B cell (primary cell): ENCODE measurements at regions not wholly inside any gene's neighbourhood (a gene's known extent, or its start where the extent isn't known, plus 50 kb on each side); places are given as distances from the start of the nearest gene placed in this dataset.

Experiments used
- ATAC-seq: fragments of 200-7000 bp; cut with Tn5 transposase; one replicate; pipeline ENCODE4 v1.10.0; 2021; ENCODE audit warnings: low read depth, mild to moderate bottlenecking, moderate number of reproducible peaks, moderate library complexity
- CTCF ChIA-PET: fragments of 350-600 bp; sonication (Branson Sonifier 250); formaldehyde crosslinking; loops from one replicate; lab custom pipeline; 2021; ENCODE audit warnings: antibody characterized with exemption, inconsistent platforms; lab: Charles Lee
- POLR2A ChIA-PET: fragments of 350-600 bp; sonication (Branson Sonifier 250); formaldehyde crosslinking; loops from one replicate; lab custom pipeline; 2021; ENCODE audit warnings: antibody characterized with exemption; lab: Charles Lee
- DNase-seq: peaks from one replicate; pipeline ENCODE4 v3.0.0; 2013
- H2AFZ ChIP-seq: 2 replicates; pipeline ENCODE4 v1.6.1; 2012; ENCODE audit warnings: mild to moderate bottlenecking, low read depth, low read length; ENCODE audit not compliant: insufficient read depth, poor library complexity, severe bottlenecking
- H3K27ac ChIP-seq, 2 donors: 1 replicate in 1 of 2; 2 replicates in 1 of 2; pipeline ENCODE4 v1.5.1; 2012 to 2013; ENCODE audit warnings: low read length in 2 of 2, mild to moderate bottlenecking in 2 of 2, moderate library complexity in 1 of 2
- H3K27me3 ChIP-seq, 4 experiments: fragments of 200-600 bp in 1 of 4; sonication (generic) in 1 of 4; replicated peaks in 1 of 4; 1 replicate in 2 of 4; 2 replicates in 2 of 4; pipeline versions ENCODE4 v1.6.1 to v1.7.0; 2013 to 2016; ENCODE audit warnings: low read length in 3 of 4, mild to moderate bottlenecking in 2 of 4, mixed read lengths in 1 of 4, moderate library complexity in 1 of 4; ENCODE audit not compliant: insufficient read depth in 4 of 4, control insufficient read depth in 3 of 4; ENCODE audit errors: control extremely low read depth in 1 of 4
- H3K36me3 ChIP-seq, 2 experiments: replicated peaks in 1 of 2; 1 replicate in 1 of 2; 2 replicates in 1 of 2; pipeline versions ENCODE4 v1.6.1 to v1.7.1; 2013; ENCODE audit warnings: low read length in 1 of 2; ENCODE audit not compliant: insufficient read depth in 2 of 2, control insufficient read depth in 1 of 2; ENCODE audit errors: control extremely low read depth in 1 of 2, extremely low read depth in 1 of 2
- H3K4me1 ChIP-seq, 2 donors: fragments of 200-600 bp in 1 of 2; sonication (generic) in 1 of 2; 1 replicate in 1 of 2; 2 replicates in 1 of 2; pipeline versions ENCODE4 v1.5.1 to v1.6.1; 2013 to 2017; ENCODE audit warnings: low read length in 2 of 2; ENCODE audit not compliant: control insufficient read depth in 2 of 2, insufficient read depth in 2 of 2
- H3K4me2 ChIP-seq: replicated peaks from 2 replicates; pipeline ENCODE3; 2012; ENCODE audit warnings: mild to moderate bottlenecking, low read depth, low read length; ENCODE audit not compliant: poor library complexity, severe bottlenecking
- H3K4me3 ChIP-seq, 5 experiments: fragments of 200-600 bp in 1 of 5; sonication (generic) in 1 of 5; 1 replicate in 3 of 5; 2 replicates in 2 of 5; pipeline versions ENCODE4 v1.5.1 to v1.7.0; 2011 to 2016; ENCODE audit warnings: low read length in 4 of 5, mild to moderate bottlenecking in 4 of 5, low read depth in 2 of 5, control low read depth in 1 of 5, moderate library complexity in 1 of 5; ENCODE audit not compliant: insufficient read depth in 1 of 5; ENCODE audit errors: control extremely low read depth in 1 of 5, extremely low read depth in 1 of 5
- H3K79me2 ChIP-seq: fragments of 200-600 bp; sonication (generic); one replicate; pipeline ENCODE4 v1.6.0; 2016; ENCODE audit warnings: low read length; ENCODE audit not compliant: control insufficient read depth, insufficient read depth
- H3K9ac ChIP-seq: fragments of 200-600 bp; sonication (generic); 2 replicates; pipeline ENCODE4 v1.6.1; 2017; ENCODE audit warnings: mild to moderate bottlenecking, low read length, moderate library complexity
- H3K9me3 ChIP-seq, 3 donors: one replicate each; pipeline versions ENCODE4 v1.6.1 to v1.7.1; 2013; ENCODE audit warnings: low read length in 2 of 3; ENCODE audit not compliant: control insufficient read depth in 2 of 3, insufficient read depth in 1 of 3; ENCODE audit errors: control extremely low read depth in 1 of 3
- H4K20me1 ChIP-seq: 2 replicates; pipeline ENCODE4 v1.6.0; 2012; ENCODE audit warnings: mild to moderate bottlenecking, low read length; ENCODE audit not compliant: insufficient read depth, control insufficient read depth, poor library complexity, severe bottlenecking
- H3K27ac Mint-ChIP-seq: one replicate; pipeline ENCODE4 v1.8.0; 2021; ENCODE audit warnings: mixed read lengths
- H3K27me3 Mint-ChIP-seq: one replicate; pipeline ENCODE4 v1.8.0; 2021; ENCODE audit warnings: mixed read lengths
- H3K4me1 Mint-ChIP-seq: one replicate; pipeline ENCODE4 v1.8.0; 2021; ENCODE audit warnings: mixed read lengths
- H3K4me3 Mint-ChIP-seq: one replicate; pipeline ENCODE4 v1.8.0; 2021; ENCODE audit warnings: mixed read lengths
- H3K9me3 Mint-ChIP-seq: one replicate; pipeline ENCODE4 v1.8.0; 2022; ENCODE audit warnings: mixed read lengths; ENCODE audit not compliant: insufficient read depth
- CTCF ChIP-seq: fragments of 200-600 bp; IDR thresholded peaks from one replicate; pipeline ENCODE4 v1.8.0; 2022; ENCODE audit warnings: antibody characterized with exemption, mild to moderate bottlenecking
- EZH2 ChIP-seq: IDR thresholded peaks from 2 replicates; pipeline ENCODE4 v1.6.1; 2012; ENCODE audit warnings: borderline replicate concordance, low read depth, mild to moderate bottlenecking, moderate library complexity, low read length; ENCODE audit not compliant: insufficient read depth, poor library complexity, severe bottlenecking
- WGBS: methylation state at CpG from one replicate; pipeline ENCODE4 v1.1.5; 2013; ENCODE audit warnings: missing lambda C conversion rate; ENCODE audit not compliant: insufficient coverage; 5-methylcytosine and 5-hydroxymethylcytosine counted together
- intact Hi-C: fragments of 100-400 bp; cut with micrococcal nuclease; formaldehyde crosslinking; loops from one replicate; pipeline ENCODE4 v1.10.0; 2022

DNA sequence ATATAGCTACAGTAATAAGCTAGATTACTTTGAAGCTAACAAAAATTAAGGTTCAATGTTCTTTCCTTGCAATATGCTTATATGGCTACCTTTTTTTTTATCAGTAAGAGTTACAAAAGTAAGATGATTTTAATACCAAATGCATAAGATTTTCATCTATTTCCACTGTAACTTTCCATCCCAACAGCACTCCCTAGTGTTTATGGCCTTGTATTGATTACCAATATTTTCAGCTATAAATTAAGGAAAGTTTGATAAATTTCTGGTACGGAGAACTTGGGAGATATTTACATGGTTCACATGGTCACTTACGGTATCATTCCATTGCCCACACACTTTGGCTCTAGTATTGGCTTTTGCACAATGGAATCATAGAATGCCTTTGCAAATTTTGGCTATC, 448.9 kb upstream of the PABPC4L start:
- Mint-ChIP-seq H3K4me3 (no peak overlapping the region), H3K27me3 (no peaks in the 10 kb centered on the region), H3K27ac (no peak overlapping the region), H3K4me1 (no peaks in the 10 kb centered on the region), H3K9me3 (no peaks in the 10 kb centered on the region)
- DNase-seq (no peak), ATAC-seq (no peak)
- Histone ChIP-seq H3K27ac (no peak overlapping the region), H3K79me2 (no peaks in the 10 kb centered on the region), H3K4me1 (no peaks in the 10 kb centered on the region), H2AFZ (no peak overlapping the region), H4K20me1 (no peaks in the 10 kb centered on the region), H3K9me3 (no peaks in the 10 kb centered on the region), H3K27me3 (no peaks in the 10 kb centered on the region), H3K4me3 (no peak overlapping the region), H3K36me3 (no peaks in the 10 kb centered on the region), H3K9ac (no peak overlapping the region), H3K4me2 (no peak overlapping the region)
- POLR2A ChIA-PET = no interaction called here
- no peak for TF ChIP-seq EZH2
- no peak for TF ChIP-seq CTCF
- intact Hi-C loops = no loop called here
- CTCF ChIA-PET = no interaction called here
- WGBS = 88% methylated on average over 1 of the region's 2 CpGs

DNA sequence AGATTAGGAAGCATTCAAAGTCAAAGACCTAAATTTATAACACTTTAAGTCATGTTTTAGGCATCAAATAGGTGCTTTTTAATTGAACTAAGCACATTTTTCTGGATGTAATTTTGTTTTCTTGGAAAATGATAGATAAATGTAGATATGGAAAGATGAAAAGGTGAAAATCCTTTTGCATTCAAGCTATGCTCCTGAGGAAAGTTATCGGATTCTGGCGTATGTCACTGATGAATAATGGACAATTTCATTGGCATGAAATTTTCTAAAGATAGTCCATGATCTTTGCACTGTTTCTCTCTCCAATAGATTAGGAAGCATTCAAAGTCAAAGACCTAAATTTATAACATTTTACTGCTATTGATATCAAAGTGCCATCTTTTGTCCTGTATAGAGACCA, 444.2 kb upstream of the PABPC4L start:
- Histone ChIP-seq H3K79me2 (no peaks in the 10 kb centered on the region), H3K27me3 (no peaks in the 10 kb centered on the region), H3K9ac (no peak overlapping the region), H3K27ac (no peak overlapping the region), H3K4me3 (no peak overlapping the region), H2AFZ (no peak overlapping the region), H3K36me3 (no peaks in the 10 kb centered on the region), H3K4me2 (no peak overlapping the region), H4K20me1 (no peaks in the 10 kb centered on the region), H3K9me3 (no peaks in the 10 kb centered on the region), H3K4me1 (no peaks in the 10 kb centered on the region)
- Mint-ChIP-seq H3K27ac (no peak overlapping the region), H3K4me3 (no peak overlapping the region), H3K27me3 (no peaks in the 10 kb centered on the region), H3K9me3 (peaks cover 3% of the 10 kb centered on the region), H3K4me1 (no peaks in the 10 kb centered on the region)
- POLR2A ChIA-PET = no interaction called here
- ATAC-seq (no peak), DNase-seq (no peak)
- no peak for TF ChIP-seq EZH2
- TF ChIP-seq CTCF = no peak
- intact Hi-C loops = no loop called here
- no CpG with 5 or more reads among the region's 2 CpGs for WGBS
- CTCF ChIA-PET = interaction anchor here (0.9 kb wide), 1 partner anchor 12 kb away, joined by 3 read pairs; no protein-coding TSS in a partner anchor
